Ectodermal cell (in vitro differentiated cells): ENCODE measurements at regions not wholly inside any gene's neighbourhood (a gene's known extent, or its start where the extent isn't known, plus 50 kb on each side); places are given as distances from the start of the nearest gene placed in this dataset.

ENCODE experiments used
- H3K27ac ChIP-seq: 2 replicates; pipeline ENCODE4 v1.7.0; 2013; ENCODE audit warnings: mild to moderate bottlenecking, low read depth, low read length; ENCODE audit not compliant: insufficient read depth, poor library complexity, severe bottlenecking
- H3K27me3 ChIP-seq: 2 replicates; pipeline ENCODE4 v1.7.0; 2013; ENCODE audit warnings: mild to moderate bottlenecking, low read length; ENCODE audit not compliant: insufficient read depth, control insufficient read depth, poor library complexity, severe bottlenecking
- H3K36me3 ChIP-seq: one replicate; pipeline ENCODE4 v1.7.0; 2013; ENCODE audit warnings: low read length; ENCODE audit not compliant: control insufficient read depth, insufficient read depth
- H3K4me1 ChIP-seq: one replicate; pipeline ENCODE4 v1.7.0; 2013; ENCODE audit warnings: low read length; ENCODE audit not compliant: control insufficient read depth, insufficient read depth
- H3K4me3 ChIP-seq: 2 replicates; pipeline ENCODE4 v1.7.0; 2013; ENCODE audit warnings: low read depth, low read length, control low read depth; ENCODE audit not compliant: insufficient read depth
- H3K9me3 ChIP-seq: 2 replicates; pipeline ENCODE4 v1.7.0; 2013; ENCODE audit warnings: mild to moderate bottlenecking, low read length, moderate library complexity; ENCODE audit not compliant: control insufficient read depth
- WGBS, 2 experiments: methylation state at CpG; one replicate each; pipeline ENCODE4 v1.1.7; 2013; ENCODE audit warnings: missing lambda C conversion rate in 2 of 2; 5-methylcytosine and 5-hydroxymethylcytosine counted together

- Histone ChIP-seq H3K27me3 (no peaks in the 10 kb centered on the region), H3K4me1 (no peaks in the 10 kb centered on the region), H3K36me3 (no peaks in the 10 kb centered on the region), H3K9me3 (no peaks in the 10 kb centered on the region), H3K27ac (no peak overlapping the region), H3K4me3 (no peak overlapping the region)
- WGBS, 2 experiments = 90 to 91% methylated on average over 4 of the region's 4 CpGs
Measured at GRCh38 chr20:7392542-7393206, 547.6 kb downstream of the HAO1 start.

- Histone ChIP-seq H3K27ac (no peak overlapping the region), H3K4me3 (no peak overlapping the region), H3K9me3 (no peaks in the 10 kb centered on the region), H3K27me3 (no peaks in the 10 kb centered on the region), H3K36me3 (no peaks in the 10 kb centered on the region), H3K4me1 (no peaks in the 10 kb centered on the region)
- WGBS, 2 experiments = 95 to 97% methylated on average over 4 to 5 of the region's 6 CpGs
Measured at GRCh38 chr20:7399114-7399513, 541.1 kb downstream of the HAO1 start.

GRCh38 chr20:7399575-7399974 is 540.7 kb downstream of the HAO1 start:
- H3K27me3 ChIP-seq = no peaks in the 10 kb centered on the region
- no peaks in the 10 kb centered on the region for H3K9me3 ChIP-seq
- H3K27ac ChIP-seq = no peak overlapping the region
- 86 to 91% methylated on average over 3 of the region's 3 CpGs for WGBS, 2 experiments
- no peak overlapping the region for H3K4me3 ChIP-seq
- H3K36me3 ChIP-seq = no peaks in the 10 kb centered on the region
- H3K4me1 ChIP-seq = no peaks in the 10 kb centered on the region

GRCh38 chr20:7406671-7407070 is 533.6 kb downstream of the HAO1 start:
- Histone ChIP-seq H3K4me1 (no peaks in the 10 kb centered on the region), H3K9me3 (no peaks in the 10 kb centered on the region), H3K27ac (no peak overlapping the region), H3K27me3 (no peaks in the 10 kb centered on the region), H3K36me3 (no peaks in the 10 kb centered on the region), H3K4me3 (no peak overlapping the region)
- 96 to 100% methylated on average over 1 of the region's 1 CpG for WGBS, 2 experiments

- H3K27me3 ChIP-seq = no peaks in the 10 kb centered on the region
- H3K36me3 ChIP-seq = no peaks in the 10 kb centered on the region
- H3K4me3 ChIP-seq = no peak overlapping the region
- no peaks in the 10 kb centered on the region for H3K4me1 ChIP-seq
- 95 to 97% methylated on average over 2 to 3 of the region's 3 CpGs for WGBS, 2 experiments
- H3K27ac ChIP-seq = no peak overlapping the region
- H3K9me3 ChIP-seq = no peaks in the 10 kb centered on the region
Measured at GRCh38 chr20:7410150-7410549, 530.1 kb downstream of the HAO1 start.

- Histone ChIP-seq H3K36me3 (no peaks in the 10 kb centered on the region), H3K4me1 (no peaks in the 10 kb centered on the region), H3K9me3 (no peaks in the 10 kb centered on the region), H3K27me3 (no peaks in the 10 kb centered on the region), H3K27ac (no peak overlapping the region), H3K4me3 (no peak overlapping the region)
- WGBS, 2 experiments = 82 to 84% methylated on average over 5 of the region's 5 CpGs
Measured at GRCh38 chr20:7411075-7411474, 529.2 kb downstream of the HAO1 start.

GRCh38 chr20:7415427-7415826 is 524.8 kb downstream of the HAO1 start:
- Histone ChIP-seq H3K27ac (no peak overlapping the region), H3K4me3 (no peak overlapping the region), H3K36me3 (no peaks in the 10 kb centered on the region), H3K27me3 (no peaks in the 10 kb centered on the region), H3K4me1 (no peaks in the 10 kb centered on the region), H3K9me3 (no peaks in the 10 kb centered on the region)

- Histone ChIP-seq H3K4me3 (no peak overlapping the region), H3K27ac (no peak overlapping the region), H3K9me3 (no peaks in the 10 kb centered on the region), H3K4me1 (no peaks in the 10 kb centered on the region), H3K36me3 (no peaks in the 10 kb centered on the region), H3K27me3 (no peaks in the 10 kb centered on the region)
Measured at GRCh38 chr20:7416382-7416781, 523.9 kb downstream of the HAO1 start.

GRCh38 chr20:7420345-7420744 is 519.9 kb downstream of the HAO1 start:
- no peak overlapping the region for H3K4me3 ChIP-seq
- no peak overlapping the region for H3K27ac ChIP-seq
- no peaks in the 10 kb centered on the region for H3K9me3 ChIP-seq
- H3K36me3 ChIP-seq = no peaks in the 10 kb centered on the region
- no peaks in the 10 kb centered on the region for H3K4me1 ChIP-seq
- no peaks in the 10 kb centered on the region for H3K27me3 ChIP-seq

- H3K4me3 ChIP-seq = no peak overlapping the region
- WGBS, 2 experiments = 95 to 97% methylated on average over 6 of the region's 6 CpGs
Measured at GRCh38 chr20:7426890-7427496, 513.3 kb downstream of the HAO1 start.

GRCh38 chr20:7428946-7429345 is 511.3 kb downstream of the HAO1 start:
- Histone ChIP-seq H3K9me3 (no peaks in the 10 kb centered on the region), H3K4me3 (no peak overlapping the region), H3K27ac (no peak overlapping the region), H3K4me1 (no peaks in the 10 kb centered on the region), H3K27me3 (no peaks in the 10 kb centered on the region), H3K36me3 (no peaks in the 10 kb centered on the region)
- WGBS, 2 experiments = 85 to 88% methylated on average over 2 to 3 of the region's 3 CpGs

More at GRCh38 chr20:7426890-7427496, 513.3 kb downstream of the HAO1 start:
- no peak overlapping the region for H3K27ac ChIP-seq
- no peaks in the 10 kb centered on the region for H3K9me3 ChIP-seq
- H3K36me3 ChIP-seq = no peaks in the 10 kb centered on the region
- H3K27me3 ChIP-seq = no peaks in the 10 kb centered on the region
- no peaks in the 10 kb centered on the region for H3K4me1 ChIP-seq
